ENCODE measurements at regions not wholly inside any gene's neighbourhood (a gene's known extent, or its start where the extent isn't known, plus 50 kb on each side); places are given as distances from the start of the nearest gene placed in this dataset.
"Not testable (repeated sequence)": the region's sequence is repeated elsewhere in the genome, so short reads cannot be mapped to it uniquely, and the experiment has no call there.

- DNase-seq (ENCODE audit: low spot score): no peak
Observed at GRCh38 chr1:199529324-199529723, 498.2 kb upstream of the NR5A2 start.

- not testable (repeated sequence) for DNase-seq (ENCODE audit: low spot score)
Observed at GRCh38 chr1:199533361-199533760, 494.1 kb upstream of the NR5A2 start.

GRCh38 chr1:199545780-199546179 is 481.7 kb upstream of the NR5A2 start:
- no peak for DNase-seq (ENCODE audit: low spot score)

- DNase-seq (ENCODE audit: low spot score): no peak
Observed at GRCh38 chr1:199546323-199546722, 481.2 kb upstream of the NR5A2 start.

GRCh38 chr1:199549421-199549820 is 478.1 kb upstream of the NR5A2 start:
- DNase-seq (ENCODE audit: low spot score): no peak

GRCh38 chr1:199550199-199551065 is 477.1 kb upstream of the NR5A2 start:
- DNase-seq (ENCODE audit: low spot score): no peak

- no peak for DNase-seq (ENCODE audit: low spot score)
Observed at GRCh38 chr1:199551967-199552565, 475.4 kb upstream of the NR5A2 start.

GRCh38 chr1:199553104-199553503 is 474.4 kb upstream of the NR5A2 start:
- DNase-seq (ENCODE audit: low spot score): no peak

GRCh38 chr1:199561334-199561733 is 466.2 kb upstream of the NR5A2 start:
- no peak for DNase-seq (ENCODE audit: low spot score)

- DNase-seq (ENCODE audit: low spot score): no peak
Observed at GRCh38 chr1:199573047-199573446, 454.5 kb upstream of the NR5A2 start.

GRCh38 chr1:199574950-199575349 is 452.6 kb upstream of the NR5A2 start:
- DNase-seq (ENCODE audit: low spot score): no peak

GRCh38 chr1:199580300-199580699 is 447.2 kb upstream of the NR5A2 start:
- no peak for DNase-seq (ENCODE audit: low spot score)

- no peak for DNase-seq (ENCODE audit: low spot score)
Observed at GRCh38 chr1:199585392-199585791, 442.1 kb upstream of the NR5A2 start.

- no peak for DNase-seq (ENCODE audit: low spot score)
Observed at GRCh38 chr1:199590708-199591107, 436.8 kb upstream of the NR5A2 start.

GRCh38 chr1:199591468-199591867 is 436.0 kb upstream of the NR5A2 start:
- no peak for DNase-seq (ENCODE audit: low spot score)

GRCh38 chr1:199593475-199593874 is 434.0 kb upstream of the NR5A2 start:
- no peak for DNase-seq (ENCODE audit: low spot score)

GRCh38 chr1:199596448-199596847 is 431.1 kb upstream of the NR5A2 start:
- not testable (repeated sequence) for DNase-seq (ENCODE audit: low spot score)

- DNase-seq (ENCODE audit: low spot score): no peak
Observed at GRCh38 chr1:199597152-199597551, 430.4 kb upstream of the NR5A2 start.

GRCh38 chr1:199608414-199608813 is 419.1 kb upstream of the NR5A2 start:
- DNase-seq (ENCODE audit: low spot score): no peak

GRCh38 chr1:199612976-199613774 is 414.3 kb upstream of the NR5A2 start:
- no peak for DNase-seq (ENCODE audit: low spot score)

GRCh38 chr1:199616947-199617346 is 410.6 kb upstream of the NR5A2 start:
- DNase-seq (ENCODE audit: low spot score): no peak

- no peak for DNase-seq (ENCODE audit: low spot score)
Observed at GRCh38 chr1:199619223-199619622, 408.3 kb upstream of the NR5A2 start.

- not testable (repeated sequence) for DNase-seq (ENCODE audit: low spot score)
Observed at GRCh38 chr1:199626228-199626627, 401.3 kb upstream of the NR5A2 start.
